ENCODE measurements at regions not wholly inside any gene's neighbourhood (a gene's known extent, or its start where the extent isn't known, plus 50 kb on each side); places are given as distances from the start of the nearest gene placed in this dataset.

GRCh38 chr16:9300252-9300651 lies 208.8 kb downstream of the HAPSTR1 start:
- TF ChIP-seq CTCF (IDR thresholded peaks at IDR 0.05) (no peak), POLR2A (IDR thresholded peaks at IDR 0.05) (no peak)
- no peak overlapping the region for H3K27ac ChIP-seq
- no peaks in the 10 kb centered on the region for H3K36me3 ChIP-seq
- H3K9me3 ChIP-seq: no peaks in the 10 kb centered on the region
- no peaks in the 10 kb centered on the region for H3K27me3 ChIP-seq
- no peak overlapping the region for H3K4me3 ChIP-seq
- intact Hi-C loops (cut with DNase I; ENCODE audit: low total_unique reads): no loop called here
- no peak for DNase-seq
- H3K4me1 ChIP-seq: no peaks in the 10 kb centered on the region

GRCh38 chr16:9302072-9302471 lies 210.6 kb downstream of the HAPSTR1 start:
- no peak for DNase-seq
- no peak overlapping the region for H3K4me3 ChIP-seq
- H3K9me3 ChIP-seq: no peaks in the 10 kb centered on the region
- no peaks in the 10 kb centered on the region for H3K4me1 ChIP-seq
- H3K36me3 ChIP-seq: no peaks in the 10 kb centered on the region
- no peaks in the 10 kb centered on the region for H3K27me3 ChIP-seq
- intact Hi-C loops (cut with DNase I; ENCODE audit: low total_unique reads): no loop called here
- H3K27ac ChIP-seq: no peak overlapping the region
- TF ChIP-seq CTCF (IDR thresholded peaks at IDR 0.05) (no peak), POLR2A (IDR thresholded peaks at IDR 0.05) (no peak)

- Histone ChIP-seq H3K36me3 (no peaks in the 10 kb centered on the region), H3K27ac (no peak overlapping the region), H3K9me3 (no peaks in the 10 kb centered on the region), H3K27me3 (no peaks in the 10 kb centered on the region), H3K4me3 (no peak overlapping the region), H3K4me1 (no peaks in the 10 kb centered on the region)
- no peak for DNase-seq
- intact Hi-C loops (cut with DNase I; ENCODE audit: low total_unique reads): no loop called here
- TF ChIP-seq POLR2A (IDR thresholded peaks at IDR 0.05) (no peak), CTCF (IDR thresholded peaks at IDR 0.05) (no peak)
These were observed 215.3 kb downstream of the HAPSTR1 start for GRCh38 chr16:9306753-9307152.

GRCh38 chr16:9307446-9307845 lies 216.0 kb downstream of the HAPSTR1 start:
- Histone ChIP-seq H3K4me3 (no peak overlapping the region), H3K27ac (no peak overlapping the region), H3K36me3 (no peaks in the 10 kb centered on the region), H3K9me3 (no peaks in the 10 kb centered on the region), H3K4me1 (no peaks in the 10 kb centered on the region), H3K27me3 (no peaks in the 10 kb centered on the region)
- TF ChIP-seq POLR2A (IDR thresholded peaks at IDR 0.05) (no peak), CTCF (IDR thresholded peaks at IDR 0.05) (no peak)
- intact Hi-C loops (cut with DNase I; ENCODE audit: low total_unique reads): no loop called here
- no peak for DNase-seq

- no peaks in the 10 kb centered on the region for H3K4me1 ChIP-seq
- H3K36me3 ChIP-seq: no peaks in the 10 kb centered on the region
- H3K27ac ChIP-seq: no peak overlapping the region
- no peak for DNase-seq
- H3K4me3 ChIP-seq: no peak overlapping the region
- H3K9me3 ChIP-seq: no peaks in the 10 kb centered on the region
- TF ChIP-seq CTCF (IDR thresholded peaks at IDR 0.05) (no peak), POLR2A (IDR thresholded peaks at IDR 0.05) (no peak)
- intact Hi-C loops (cut with DNase I; ENCODE audit: low total_unique reads): no loop called here
- H3K27me3 ChIP-seq: no peaks in the 10 kb centered on the region
These were observed 216.9 kb downstream of the HAPSTR1 start for GRCh38 chr16:9308356-9308801.

Data from uterus (tissue), 3 donors.